NCI-H1092 treated with DMSO at 0.1 percent for 48 hours (cell line): ENCODE measurements at regions not wholly inside any gene's neighbourhood (a gene's known extent, or its start where the extent isn't known, plus 50 kb on each side); places are given as distances from the start of the nearest gene placed in this dataset.
A peak's percentile ranks its signal among the peaks of the same experiment; 100 is the strongest.

ENCODE experiments used
- DNase-seq: peaks from one replicate; lab custom pipeline; 2025; lab: John Stamatoyannopoulos, UW

GRCh38 chr7:131108212-131108940, 219.3 kb upstream of the MKLN1 start:
- DNase-seq = no peak

GRCh38 chr7:131109011-131109758, 218.5 kb upstream of the MKLN1 start:
- DNase-seq = no peak

- peak; percentile 68 for DNase-seq
Observed at GRCh38 chr7:131109759-131110296, 217.8 kb upstream of the MKLN1 start.

GRCh38 chr7:131110297-131111080, 217.2 kb upstream of the MKLN1 start:
- no peak for DNase-seq

GRCh38 chr7:131111081-131111576, 216.5 kb upstream of the MKLN1 start:
- peak; percentile 61 for DNase-seq

- DNase-seq = no peak
Observed at GRCh38 chr7:131111792-131112191, 215.9 kb upstream of the MKLN1 start.

GRCh38 chr7:131112431-131112830, 215.2 kb upstream of the MKLN1 start:
- DNase-seq = no peak

GRCh38 chr7:131115340-131115739, 212.3 kb upstream of the MKLN1 start:
- DNase-seq = no peak

- no peak for DNase-seq
Observed at GRCh38 chr7:131117439-131117838, 210.2 kb upstream of the MKLN1 start.

- no peak for DNase-seq
Observed at GRCh38 chr7:131119381-131119780, 208.3 kb upstream of the MKLN1 start.

- no peak for DNase-seq
Observed at GRCh38 chr7:131122394-131122793, 205.3 kb upstream of the MKLN1 start.

- DNase-seq = no peak
Observed at GRCh38 chr7:131124001-131124629, 203.6 kb upstream of the MKLN1 start.

- no peak for DNase-seq
Observed at GRCh38 chr7:131124867-131125266, 202.8 kb upstream of the MKLN1 start.

GRCh38 chr7:131130324-131130723, 197.4 kb upstream of the MKLN1 start:
- DNase-seq = no peak

- DNase-seq = no peak
Observed at GRCh38 chr7:131131012-131131745, 196.5 kb upstream of the MKLN1 start.

- no peak for DNase-seq
Observed at GRCh38 chr7:131131746-131132431, 195.8 kb upstream of the MKLN1 start.

GRCh38 chr7:131139462-131139861, 188.2 kb upstream of the MKLN1 start:
- no peak for DNase-seq

- DNase-seq = no peak
Observed at GRCh38 chr7:131141443-131141967, 186.2 kb upstream of the MKLN1 start.

GRCh38 chr7:131143869-131144268, 183.8 kb upstream of the MKLN1 start:
- no peak for DNase-seq

GRCh38 chr7:131145026-131145425, 182.7 kb upstream of the MKLN1 start:
- no peak for DNase-seq
